ENCODE measurements at regions not wholly inside any gene's neighbourhood (a gene's known extent, or its start where the extent isn't known, plus 50 kb on each side); places are given as distances from the start of the nearest gene placed in this dataset.

- DNase-seq (ENCODE audit: low read depth), result peak; percentile 95
- Histone ChIP-seq H3K27me3 (ENCODE audit: control insufficient read depth, insufficient read depth, low read length) (no peaks in the 10 kb centered on the region), H3K36me3 (ENCODE audit: control insufficient read depth, insufficient read depth, low read length) (no peaks in the 10 kb centered on the region), H3K4me3 (ENCODE audit: low read depth, low read length) (no peak overlapping the region)
- no peak for TF ChIP-seq CTCF (IDR thresholded peaks at IDR 0.05; ENCODE audit: insufficient read depth, low read length, severe bottlenecking)
- no peak for FAIRE-seq
These were observed 260.3 kb downstream of the KCNRG start for GRCh38 chr13:50275392-50276063.

- no peak for FAIRE-seq
- no peak for DNase-seq (ENCODE audit: low read depth)
- Histone ChIP-seq H3K4me3 (ENCODE audit: low read depth, low read length) (no peak overlapping the region), H3K36me3 (ENCODE audit: control insufficient read depth, insufficient read depth, low read length) (no peaks in the 10 kb centered on the region), H3K27me3 (ENCODE audit: control insufficient read depth, insufficient read depth, low read length) (no peaks in the 10 kb centered on the region)
- TF ChIP-seq CTCF (IDR thresholded peaks at IDR 0.05; ENCODE audit: insufficient read depth, low read length, severe bottlenecking), result no peak
These were observed 261.3 kb downstream of the KCNRG start for GRCh38 chr13:50276550-50276949.

- peak; percentile 67 for DNase-seq (ENCODE audit: low read depth)
- H3K27me3 ChIP-seq (ENCODE audit: control insufficient read depth, insufficient read depth, low read length), result no peaks in the 10 kb centered on the region
- no peak overlapping the region for H3K4me3 ChIP-seq (ENCODE audit: low read depth, low read length)
- TF ChIP-seq CTCF (IDR thresholded peaks at IDR 0.05; ENCODE audit: insufficient read depth, low read length, severe bottlenecking), result no peak
- H3K36me3 ChIP-seq (ENCODE audit: control insufficient read depth, insufficient read depth, low read length), result no peaks in the 10 kb centered on the region
- FAIRE-seq, result peak; percentile 66
These were observed 261.9 kb downstream of the KCNRG start for GRCh38 chr13:50277127-50277526.

GRCh38 chr13:50277906-50278305 is 262.7 kb downstream of the KCNRG start:
- DNase-seq (ENCODE audit: low read depth) (no peak), FAIRE-seq (no peak)
- no peaks in the 10 kb centered on the region for H3K27me3 ChIP-seq (ENCODE audit: control insufficient read depth, insufficient read depth, low read length)
- no peaks in the 10 kb centered on the region for H3K36me3 ChIP-seq (ENCODE audit: control insufficient read depth, insufficient read depth, low read length)
- no peak for TF ChIP-seq CTCF (IDR thresholded peaks at IDR 0.05; ENCODE audit: insufficient read depth, low read length, severe bottlenecking)
- no peak overlapping the region for H3K4me3 ChIP-seq (ENCODE audit: low read depth, low read length)

- no peak for FAIRE-seq
These were observed 265.2 kb downstream of the KCNRG start for GRCh38 chr13:50280441-50280937.

More at GRCh38 chr13:50280441-50280937, 265.2 kb downstream of the KCNRG start:
- no peak overlapping the region for H3K4me3 ChIP-seq (ENCODE audit: low read depth, low read length)
- no peak for DNase-seq (ENCODE audit: low read depth)
- H3K36me3 ChIP-seq (ENCODE audit: control insufficient read depth, insufficient read depth, low read length), result no peaks in the 10 kb centered on the region
- H3K27me3 ChIP-seq (ENCODE audit: control insufficient read depth, insufficient read depth, low read length), result no peaks in the 10 kb centered on the region
- TF ChIP-seq CTCF (IDR thresholded peaks at IDR 0.05; ENCODE audit: insufficient read depth, low read length, severe bottlenecking), result no peak

Measured in bronchial epithelial cell (primary cell).